NT2/D1 (cell line): ENCODE measurements at regions not wholly inside any gene's neighbourhood (a gene's known extent, or its start where the extent isn't known, plus 50 kb on each side); places are given as distances from the start of the nearest gene placed in this dataset.
A peak's percentile ranks its signal among the peaks of the same experiment; 100 is the strongest.

Experiments
- DNase-seq: peaks from one replicate; pipeline ENCODE4 v3.0.0-alpha.2; 2011; ENCODE audit warnings: low read depth, low spot score
- H3K27me3 ChIP-seq: 2 replicates; pipeline ENCODE4 v1.6.0; 2011; ENCODE audit warnings: mild to moderate bottlenecking; ENCODE audit not compliant: insufficient read length, insufficient read depth
- H3K36me3 ChIP-seq: 2 replicates; pipeline ENCODE4 v1.6.1; 2011; ENCODE audit warnings: mild to moderate bottlenecking, low read length, mixed read lengths; ENCODE audit not compliant: insufficient read depth, insufficient read length
- H3K4me1 ChIP-seq: 2 replicates; pipeline ENCODE4 v1.5.1; 2011; ENCODE audit not compliant: insufficient read depth, insufficient read length
- H3K4me3 ChIP-seq: 2 replicates; pipeline ENCODE4 v1.5.1; 2011; ENCODE audit warnings: low read depth; ENCODE audit not compliant: insufficient read length
- H3K9ac ChIP-seq: 2 replicates; pipeline ENCODE4 v1.6.0; 2011; ENCODE audit warnings: low read depth; ENCODE audit not compliant: insufficient read length
- H3K9me3 ChIP-seq: 2 replicates; pipeline ENCODE4 v1.5.1; 2011; ENCODE audit warnings: mild to moderate bottlenecking, low read length; ENCODE audit not compliant: insufficient read depth
- SUZ12 ChIP-seq: IDR thresholded peaks from 2 replicates; pipeline ENCODE4 v1.6.1; 2011; ENCODE audit not compliant: insufficient read length, insufficient read depth; ENCODE audit errors: extremely low read depth
- YY1 ChIP-seq: IDR thresholded peaks from 2 replicates; pipeline ENCODE4 v1.6.1; 2011; ENCODE audit not compliant: insufficient read length, insufficient read depth
- ZNF274 ChIP-seq: IDR thresholded peaks from 2 replicates; pipeline ENCODE4 v1.6.1; 2011; ENCODE audit warnings: mild to moderate bottlenecking, low read depth, low read length

GRCh38 chr2:103235283-103235682 lies 473.5 kb downstream of the TMEM182 start:
- no peak for TF ChIP-seq SUZ12
- no peak for TF ChIP-seq YY1
- TF ChIP-seq ZNF274: no peak
- H3K4me1 ChIP-seq: no peaks in the 10 kb centered on the region
- no peak overlapping the region for H3K4me3 ChIP-seq
- H3K9me3 ChIP-seq: no peaks in the 10 kb centered on the region
- no peak overlapping the region for H3K9ac ChIP-seq
- H3K36me3 ChIP-seq: no peaks in the 10 kb centered on the region
- no peaks in the 10 kb centered on the region for H3K27me3 ChIP-seq
- no peak for DNase-seq

GRCh38 chr2:103249462-103249861 lies 487.6 kb downstream of the TMEM182 start:
- Histone ChIP-seq H3K36me3 (no peaks in the 10 kb centered on the region), H3K4me3 (no peak overlapping the region), H3K4me1 (no peaks in the 10 kb centered on the region), H3K9me3 (no peaks in the 10 kb centered on the region), H3K9ac (no peak overlapping the region), H3K27me3 (no peaks in the 10 kb centered on the region)
- TF ChIP-seq YY1: no peak
- TF ChIP-seq SUZ12: no peak
- no peak for TF ChIP-seq ZNF274
- DNase-seq: no peak

- H3K27me3 ChIP-seq: no peaks in the 10 kb centered on the region
- DNase-seq: no peak
- no peaks in the 10 kb centered on the region for H3K4me1 ChIP-seq
- TF ChIP-seq ZNF274: no peak
- TF ChIP-seq YY1: no peak
- no peak for TF ChIP-seq SUZ12
- H3K9me3 ChIP-seq: no peaks in the 10 kb centered on the region
- no peak overlapping the region for H3K9ac ChIP-seq
- no peaks in the 10 kb centered on the region for H3K36me3 ChIP-seq
- H3K4me3 ChIP-seq: no peak overlapping the region
Observed at GRCh38 chr2:103252781-103253180, 490.9 kb downstream of the TMEM182 start.

GRCh38 chr2:103254611-103255010 lies 492.8 kb downstream of the TMEM182 start:
- Histone ChIP-seq H3K9me3 (no peaks in the 10 kb centered on the region), H3K27me3 (no peaks in the 10 kb centered on the region), H3K9ac (no peak overlapping the region), H3K36me3 (no peaks in the 10 kb centered on the region), H3K4me3 (no peak overlapping the region), H3K4me1 (no peaks in the 10 kb centered on the region)
- no peak for DNase-seq
- no peak for TF ChIP-seq ZNF274

GRCh38 chr2:103264058-103264768 lies 502.4 kb downstream of the TMEM182 start:
- H3K27me3 ChIP-seq: no peaks in the 10 kb centered on the region
- no peaks in the 10 kb centered on the region for H3K36me3 ChIP-seq
- H3K9ac ChIP-seq: no peak overlapping the region
- H3K4me1 ChIP-seq: no peaks in the 10 kb centered on the region
- peak; percentile 6 for DNase-seq
- no peak for TF ChIP-seq ZNF274
- no peak for TF ChIP-seq SUZ12
- TF ChIP-seq YY1: no peak
- H3K4me3 ChIP-seq: no peak overlapping the region
- no peaks in the 10 kb centered on the region for H3K9me3 ChIP-seq

GRCh38 chr2:103265521-103265920 lies 503.7 kb downstream of the TMEM182 start:
- no peaks in the 10 kb centered on the region for H3K4me1 ChIP-seq
- H3K9me3 ChIP-seq: no peaks in the 10 kb centered on the region
- H3K36me3 ChIP-seq: no peaks in the 10 kb centered on the region
- TF ChIP-seq YY1 (no peak), ZNF274 (no peak), SUZ12 (no peak)
- H3K27me3 ChIP-seq: no peaks in the 10 kb centered on the region
- no peak overlapping the region for H3K4me3 ChIP-seq
- DNase-seq: no peak
- no peak overlapping the region for H3K9ac ChIP-seq

GRCh38 chr2:103268841-103269498 lies 507.1 kb downstream of the TMEM182 start:
- Histone ChIP-seq H3K27me3 (no peaks in the 10 kb centered on the region), H3K36me3 (no peaks in the 10 kb centered on the region), H3K9me3 (peaks cover 18% of the 10 kb centered on the region), H3K9ac (no peak overlapping the region), H3K4me1 (no peaks in the 10 kb centered on the region), H3K4me3 (no peak overlapping the region)
- no peak for DNase-seq
- TF ChIP-seq ZNF274: no peak
- TF ChIP-seq YY1: no peak
- TF ChIP-seq SUZ12: no peak
